ENCODE measurements at regions not wholly inside any gene's neighbourhood (a gene's known extent, or its start where the extent isn't known, plus 50 kb on each side); places are given as distances from the start of the nearest gene placed in this dataset.

DNA sequence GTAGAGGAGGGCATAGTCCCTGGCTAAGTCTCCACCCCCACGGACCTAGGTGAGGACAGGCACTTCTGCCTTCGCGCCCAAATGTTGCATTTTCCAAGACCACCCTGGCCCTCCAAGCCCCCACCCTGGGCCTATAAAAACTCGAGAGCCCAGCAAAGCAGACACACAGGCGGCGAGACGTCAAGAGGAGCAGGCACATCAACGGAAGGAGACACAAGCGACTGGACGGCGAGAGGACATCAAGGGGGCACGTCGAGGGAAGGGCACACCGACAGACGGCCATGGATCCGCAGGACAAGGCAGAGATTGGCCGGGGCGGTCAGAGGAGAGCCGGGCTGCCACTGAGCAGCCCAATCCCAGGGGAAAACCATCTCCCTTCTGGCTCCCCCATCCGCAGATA, 348.0 kb downstream of the MTRR start:
- TF ChIP-seq, protein P1, sequence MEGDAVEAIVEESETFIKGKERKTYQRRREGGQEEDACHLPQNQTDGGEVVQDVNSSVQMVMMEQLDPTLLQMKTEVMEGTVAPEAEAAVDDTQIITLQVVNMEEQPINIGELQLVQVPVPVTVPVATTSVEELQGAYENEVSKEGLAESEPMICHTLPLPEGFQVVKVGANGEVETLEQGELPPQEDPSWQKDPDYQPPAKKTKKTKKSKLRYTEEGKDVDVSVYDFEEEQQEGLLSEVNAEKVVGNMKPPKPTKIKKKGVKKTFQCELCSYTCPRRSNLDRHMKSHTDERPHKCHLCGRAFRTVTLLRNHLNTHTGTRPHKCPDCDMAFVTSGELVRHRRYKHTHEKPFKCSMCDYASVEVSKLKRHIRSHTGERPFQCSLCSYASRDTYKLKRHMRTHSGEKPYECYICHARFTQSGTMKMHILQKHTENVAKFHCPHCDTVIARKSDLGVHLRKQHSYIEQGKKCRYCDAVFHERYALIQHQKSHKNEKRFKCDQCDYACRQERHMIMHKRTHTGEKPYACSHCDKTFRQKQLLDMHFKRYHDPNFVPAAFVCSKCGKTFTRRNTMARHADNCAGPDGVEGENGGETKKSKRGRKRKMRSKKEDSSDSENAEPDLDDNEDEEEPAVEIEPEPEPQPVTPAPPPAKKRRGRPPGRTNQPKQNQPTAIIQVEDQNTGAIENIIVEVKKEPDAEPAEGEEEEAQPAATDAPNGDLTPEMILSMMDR (IDR thresholded peaks at IDR 0.05; ENCODE audit: low read depth, low read length, poor library complexity, severe bottlenecking) = no peak
- TF ChIP-seq EZH2phosphoT487 (IDR thresholded peaks at IDR 0.05; ENCODE audit: borderline replicate concordance, low read length) = no peak
